22Rv1 (cell line): ENCODE measurements at regions not wholly inside any gene's neighbourhood (a gene's known extent, or its start where the extent isn't known, plus 50 kb on each side); places are given as distances from the start of the nearest gene placed in this dataset.

Experiments
- H3K27ac ChIP-seq: fragments of 450-650 bp; 2 replicates; pipeline ENCODE4 v1.5.1; 2017
- ZFX ChIP-seq: fragments of 450-650 bp; IDR thresholded peaks from 2 replicates; pipeline ENCODE4 v1.6.1; 2017; ENCODE audit warnings: antibody characterized with exemption, borderline replicate concordance
- TF ChIP-seq, protein P1 (sequence below): fragments of 450-650 bp; IDR thresholded peaks from 2 replicates; pipeline ENCODE4 v1.5.1; 2017; ENCODE audit warnings: mild to moderate bottlenecking

GRCh38 chr5:175329976-175330375 is 114.0 kb downstream of the DRD1 start:
- TF ChIP-seq, protein P1, sequence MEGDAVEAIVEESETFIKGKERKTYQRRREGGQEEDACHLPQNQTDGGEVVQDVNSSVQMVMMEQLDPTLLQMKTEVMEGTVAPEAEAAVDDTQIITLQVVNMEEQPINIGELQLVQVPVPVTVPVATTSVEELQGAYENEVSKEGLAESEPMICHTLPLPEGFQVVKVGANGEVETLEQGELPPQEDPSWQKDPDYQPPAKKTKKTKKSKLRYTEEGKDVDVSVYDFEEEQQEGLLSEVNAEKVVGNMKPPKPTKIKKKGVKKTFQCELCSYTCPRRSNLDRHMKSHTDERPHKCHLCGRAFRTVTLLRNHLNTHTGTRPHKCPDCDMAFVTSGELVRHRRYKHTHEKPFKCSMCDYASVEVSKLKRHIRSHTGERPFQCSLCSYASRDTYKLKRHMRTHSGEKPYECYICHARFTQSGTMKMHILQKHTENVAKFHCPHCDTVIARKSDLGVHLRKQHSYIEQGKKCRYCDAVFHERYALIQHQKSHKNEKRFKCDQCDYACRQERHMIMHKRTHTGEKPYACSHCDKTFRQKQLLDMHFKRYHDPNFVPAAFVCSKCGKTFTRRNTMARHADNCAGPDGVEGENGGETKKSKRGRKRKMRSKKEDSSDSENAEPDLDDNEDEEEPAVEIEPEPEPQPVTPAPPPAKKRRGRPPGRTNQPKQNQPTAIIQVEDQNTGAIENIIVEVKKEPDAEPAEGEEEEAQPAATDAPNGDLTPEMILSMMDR, result no peak
- TF ChIP-seq ZFX, result no peak
- H3K27ac ChIP-seq, result no peak overlapping the region

- H3K27ac ChIP-seq, result no peak overlapping the region
- TF ChIP-seq, protein P1, result no peak
- TF ChIP-seq ZFX, result no peak
Observed at GRCh38 chr5:175328687-175329086, 115.3 kb downstream of the DRD1 start.

DNA sequence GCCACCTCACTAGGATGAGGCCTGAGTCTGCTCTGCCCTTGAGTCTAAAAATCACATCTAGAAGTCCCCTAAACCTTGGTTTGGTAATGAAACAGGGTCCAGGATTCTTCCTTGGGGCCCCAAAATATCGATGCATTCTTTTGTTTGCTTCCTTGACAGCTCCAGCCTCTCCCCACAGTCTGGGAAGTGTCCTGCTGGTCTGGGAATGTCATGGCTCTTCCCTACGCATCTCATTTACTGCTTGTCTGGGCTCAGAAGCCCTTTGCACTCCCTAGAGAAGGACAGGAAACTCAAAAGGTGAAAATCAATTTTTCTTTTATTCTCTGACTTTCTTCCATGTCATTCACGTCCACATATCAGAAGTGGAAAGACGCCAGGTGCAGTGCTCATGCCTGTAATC is 115.8 kb downstream of the DRD1 start:
- TF ChIP-seq ZFX, result no peak
- TF ChIP-seq, protein P1, result no peak
- H3K27ac ChIP-seq, result no peak overlapping the region

DNA sequence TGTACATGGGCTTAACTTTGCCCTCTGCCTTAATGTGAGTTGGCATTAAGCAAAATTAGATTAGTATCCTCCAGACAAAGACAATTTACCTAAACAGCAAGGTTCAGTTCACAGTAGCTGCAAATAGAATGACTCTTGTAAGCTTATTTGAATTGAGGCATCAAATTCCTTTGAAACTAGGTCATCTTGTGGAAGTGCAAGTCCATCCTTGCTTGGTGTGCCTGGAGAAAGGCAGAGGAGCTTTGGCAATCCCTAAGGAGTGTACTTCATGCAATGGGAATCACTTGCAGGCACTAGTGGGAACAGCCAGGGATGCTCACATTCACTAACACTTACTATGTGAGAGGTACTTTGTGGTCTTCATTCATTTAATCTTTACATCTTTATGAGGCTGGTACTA is 118.3 kb downstream of the DRD1 start:
- no peak overlapping the region for H3K27ac ChIP-seq
- TF ChIP-seq ZFX, result no peak
- TF ChIP-seq, protein P1, result no peak

DNA sequence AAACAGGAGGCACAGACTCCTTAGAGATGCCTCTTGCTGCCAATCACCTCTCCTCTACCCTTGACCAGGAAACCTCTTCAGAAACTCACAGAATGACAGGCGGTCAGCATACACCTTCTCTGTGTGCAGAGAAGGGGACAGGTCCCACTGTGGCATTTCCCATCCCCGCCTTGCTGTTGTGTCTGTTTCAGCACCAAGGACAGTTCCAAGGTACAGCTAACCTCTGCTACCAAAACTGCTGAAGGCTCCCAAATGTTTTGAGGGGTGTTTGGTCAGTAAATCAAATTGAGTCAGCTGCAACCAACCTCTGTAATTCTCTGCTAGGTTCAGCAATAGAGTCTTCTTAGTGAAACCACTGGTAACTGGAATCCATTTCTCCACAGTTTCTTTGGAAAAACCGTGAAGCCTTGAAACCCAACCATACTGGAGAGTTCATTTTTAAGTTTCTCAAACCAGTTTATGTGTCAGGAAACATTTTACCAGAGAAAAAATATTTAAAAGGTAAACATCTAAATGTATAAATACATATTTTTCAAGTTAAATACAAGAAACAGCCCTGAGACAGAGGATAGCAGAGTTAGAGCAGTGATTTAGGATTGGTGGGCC is 122.0 kb downstream of the DRD1 start:
- no peak for TF ChIP-seq ZFX
- TF ChIP-seq, protein P1, result no peak
- H3K27ac ChIP-seq, result no peak overlapping the region

GRCh38 chr5:175319199-175319598 is 124.8 kb downstream of the DRD1 start:
- TF ChIP-seq, protein P1, result no peak
- TF ChIP-seq ZFX, result no peak
- H3K27ac ChIP-seq, result no peak overlapping the region

DNA sequence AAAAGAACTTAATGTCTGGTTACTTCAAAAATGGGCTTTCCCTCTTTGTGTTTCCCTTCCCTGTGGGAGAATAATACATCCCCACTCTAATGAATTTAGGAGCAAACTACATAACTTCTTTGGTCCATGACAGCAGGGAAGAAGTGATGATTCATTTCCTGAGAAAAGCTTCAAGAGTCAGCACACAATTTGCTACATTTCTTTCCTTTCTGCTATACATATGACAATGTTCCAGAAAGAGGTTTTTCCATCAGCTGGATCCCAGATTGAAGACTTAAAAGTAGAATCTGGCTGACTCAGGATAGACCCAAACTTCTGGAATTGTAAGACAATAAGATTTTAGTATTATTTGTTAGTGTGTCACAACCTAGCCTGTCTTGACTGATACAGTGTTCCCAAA is 126.1 kb downstream of the DRD1 start:
- no peak for TF ChIP-seq ZFX
- TF ChIP-seq, protein P1, result no peak
- H3K27ac ChIP-seq, result no peak overlapping the region
